ENCODE measurements at regions not wholly inside any gene's neighbourhood (a gene's known extent, or its start where the extent isn't known, plus 50 kb on each side); places are given as distances from the start of the nearest gene placed in this dataset.

DNA sequence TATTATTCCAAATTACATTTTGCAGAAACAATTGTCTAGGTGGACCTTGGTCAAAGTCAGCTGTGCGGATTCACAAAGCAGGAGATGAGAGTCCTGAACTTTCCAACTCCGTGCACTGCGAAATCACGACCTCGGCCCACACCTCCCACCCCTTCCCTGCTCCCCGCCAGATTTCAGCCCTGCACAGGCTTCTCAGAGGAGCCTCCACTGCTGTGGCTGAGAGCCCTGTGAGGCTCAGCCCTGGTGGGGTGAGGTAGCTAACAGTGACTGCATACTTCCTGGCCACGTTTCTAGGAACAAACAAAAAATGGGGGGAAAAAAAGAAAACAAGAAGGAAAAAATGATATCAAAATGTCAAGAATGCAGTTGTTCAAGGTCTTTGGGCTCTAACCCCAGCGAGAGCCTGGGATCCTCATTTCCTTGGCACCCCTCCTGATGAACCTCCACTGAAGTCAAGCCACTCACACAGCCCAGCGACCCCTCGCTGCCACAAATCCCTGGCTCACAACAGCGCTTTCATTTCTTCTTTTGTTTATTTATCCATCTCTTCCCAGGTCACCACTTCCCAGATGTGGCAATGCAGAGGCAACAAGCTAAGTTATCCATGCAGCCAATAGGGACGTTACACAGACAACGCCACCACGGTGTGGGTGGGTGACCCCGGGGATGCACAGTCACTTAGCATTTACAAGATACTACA is 729.7 kb upstream of the ID2 start:
- no peak for DNase-seq
- H3K36me3 ChIP-seq (ENCODE audit: control insufficient read depth, insufficient read depth, low read length), result no peaks in the 10 kb centered on the region
- H3K27ac ChIP-seq (ENCODE audit: insufficient read depth, low read length, poor library complexity, severe bottlenecking), result no peak overlapping the region
- no peak overlapping the region for H3K4me3 ChIP-seq (ENCODE audit: insufficient read depth, low read depth, low read length, poor library complexity, severe bottlenecking)
- H3K27me3 ChIP-seq (replicated peaks; ENCODE audit: control insufficient read depth, insufficient read depth, low read length, poor library complexity, severe bottlenecking), result no peaks in the 10 kb centered on the region
- H3K9me3 ChIP-seq (ENCODE audit: control insufficient read depth, low read length), result no peaks in the 10 kb centered on the region
- H3K4me1 ChIP-seq (ENCODE audit: control insufficient read depth, insufficient read depth, low read length, poor library complexity, severe bottlenecking), result no peaks in the 10 kb centered on the region

DNA sequence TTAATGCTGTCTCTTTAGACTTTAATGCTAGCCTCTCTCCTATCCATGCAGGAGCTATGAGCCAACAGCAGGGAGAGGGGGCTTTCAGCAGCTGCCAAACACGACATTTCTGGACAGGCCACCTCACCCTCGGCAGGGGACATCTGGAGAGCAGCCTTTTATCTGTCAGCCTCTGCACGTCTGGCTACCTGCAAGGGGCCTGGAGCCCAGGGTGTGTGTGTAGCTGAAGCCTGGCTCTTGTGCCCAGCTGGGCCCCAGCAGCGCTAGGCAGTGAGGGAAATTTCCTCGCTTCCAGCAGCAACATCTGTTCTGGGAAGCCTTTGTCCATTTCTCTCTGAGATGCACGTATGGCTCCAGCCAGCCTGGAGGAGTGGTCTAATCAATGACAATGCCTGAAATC is 728.7 kb upstream of the ID2 start:
- no peak overlapping the region for H3K27ac ChIP-seq (ENCODE audit: insufficient read depth, low read length, poor library complexity, severe bottlenecking)
- H3K4me1 ChIP-seq (ENCODE audit: control insufficient read depth, insufficient read depth, low read length, poor library complexity, severe bottlenecking), result no peaks in the 10 kb centered on the region
- H3K27me3 ChIP-seq (replicated peaks; ENCODE audit: control insufficient read depth, insufficient read depth, low read length, poor library complexity, severe bottlenecking), result no peaks in the 10 kb centered on the region
- no peak for DNase-seq
- no peak overlapping the region for H3K4me3 ChIP-seq (ENCODE audit: insufficient read depth, low read depth, low read length, poor library complexity, severe bottlenecking)
- no peaks in the 10 kb centered on the region for H3K9me3 ChIP-seq (ENCODE audit: control insufficient read depth, low read length)
- no peaks in the 10 kb centered on the region for H3K36me3 ChIP-seq (ENCODE audit: control insufficient read depth, insufficient read depth, low read length)

DNA sequence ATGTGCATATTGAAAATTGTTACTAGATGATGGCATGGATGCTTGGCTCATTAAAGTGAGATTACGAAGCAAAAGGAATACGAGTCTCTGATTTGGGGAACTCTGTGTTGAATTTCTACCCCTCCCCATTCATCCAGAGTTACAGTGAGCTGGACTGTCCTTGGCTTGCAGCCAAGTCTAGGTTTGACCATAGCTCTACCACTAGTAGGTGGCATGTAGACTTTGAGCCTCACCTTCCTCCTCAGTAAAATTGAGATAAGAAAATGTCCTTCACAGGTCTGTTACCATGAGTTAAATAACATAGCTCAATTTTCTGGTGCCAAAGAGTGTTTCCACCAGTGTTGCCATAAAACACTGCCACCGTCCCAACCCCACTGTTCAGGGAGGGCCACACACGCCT is 727.6 kb upstream of the ID2 start:
- no peaks in the 10 kb centered on the region for H3K4me1 ChIP-seq (ENCODE audit: control insufficient read depth, insufficient read depth, low read length, poor library complexity, severe bottlenecking)
- DNase-seq, result no peak
- H3K27ac ChIP-seq (ENCODE audit: insufficient read depth, low read length, poor library complexity, severe bottlenecking), result no peak overlapping the region
- H3K9me3 ChIP-seq (ENCODE audit: control insufficient read depth, low read length), result no peaks in the 10 kb centered on the region
- no peak overlapping the region for H3K4me3 ChIP-seq (ENCODE audit: insufficient read depth, low read depth, low read length, poor library complexity, severe bottlenecking)
- H3K27me3 ChIP-seq (replicated peaks; ENCODE audit: control insufficient read depth, insufficient read depth, low read length, poor library complexity, severe bottlenecking), result no peaks in the 10 kb centered on the region
- no peaks in the 10 kb centered on the region for H3K36me3 ChIP-seq (ENCODE audit: control insufficient read depth, insufficient read depth, low read length)

DNA sequence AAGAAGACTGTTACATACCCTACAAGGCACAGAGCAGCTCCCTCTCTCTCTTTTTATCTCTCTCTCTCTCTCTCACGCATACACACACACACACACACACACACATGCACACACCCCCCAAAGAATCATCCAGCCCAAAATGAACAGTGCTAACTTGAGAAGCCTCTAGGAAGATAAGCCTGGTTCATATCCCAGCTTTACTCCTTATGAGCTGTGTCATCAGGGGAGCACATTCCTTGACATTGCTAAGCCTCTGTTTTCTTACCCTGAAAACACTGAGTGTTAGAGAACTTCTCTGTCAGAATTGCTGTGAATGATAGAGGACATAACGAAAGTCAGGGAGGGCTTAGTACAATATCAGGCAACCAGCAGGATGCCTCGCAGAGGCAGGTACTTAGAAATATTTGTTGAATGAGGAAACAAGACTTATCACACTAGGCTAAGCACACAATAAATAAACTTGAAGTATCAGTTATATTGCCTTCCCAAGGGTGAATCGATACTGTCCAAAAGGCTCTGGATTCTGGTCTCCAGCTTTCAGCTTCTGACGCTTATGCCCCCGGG is 725.6 kb upstream of the ID2 start:
- no peak for DNase-seq
- Histone ChIP-seq H3K4me1 (ENCODE audit: control insufficient read depth, insufficient read depth, low read length, poor library complexity, severe bottlenecking) (no peaks in the 10 kb centered on the region), H3K27me3 (replicated peaks; ENCODE audit: control insufficient read depth, insufficient read depth, low read length, poor library complexity, severe bottlenecking) (no peaks in the 10 kb centered on the region), H3K27ac (ENCODE audit: insufficient read depth, low read length, poor library complexity, severe bottlenecking) (no peak overlapping the region), H3K4me3 (ENCODE audit: insufficient read depth, low read depth, low read length, poor library complexity, severe bottlenecking) (no peak overlapping the region), H3K9me3 (ENCODE audit: control insufficient read depth, low read length) (no peaks in the 10 kb centered on the region), H3K36me3 (ENCODE audit: control insufficient read depth, insufficient read depth, low read length) (no peaks in the 10 kb centered on the region)

GRCh38 chr2:7961550-7961949 is 720.3 kb upstream of the ID2 start:
- H3K36me3 ChIP-seq (ENCODE audit: control insufficient read depth, insufficient read depth, low read length), result no peaks in the 10 kb centered on the region
- no peak overlapping the region for H3K27ac ChIP-seq (ENCODE audit: insufficient read depth, low read length, poor library complexity, severe bottlenecking)
- DNase-seq, result no peak
- H3K4me3 ChIP-seq (ENCODE audit: insufficient read depth, low read depth, low read length, poor library complexity, severe bottlenecking), result no peak overlapping the region
- no peaks in the 10 kb centered on the region for H3K27me3 ChIP-seq (replicated peaks; ENCODE audit: control insufficient read depth, insufficient read depth, low read length, poor library complexity, severe bottlenecking)
- no peaks in the 10 kb centered on the region for H3K4me1 ChIP-seq (ENCODE audit: control insufficient read depth, insufficient read depth, low read length, poor library complexity, severe bottlenecking)
- no peaks in the 10 kb centered on the region for H3K9me3 ChIP-seq (ENCODE audit: control insufficient read depth, low read length)

DNA sequence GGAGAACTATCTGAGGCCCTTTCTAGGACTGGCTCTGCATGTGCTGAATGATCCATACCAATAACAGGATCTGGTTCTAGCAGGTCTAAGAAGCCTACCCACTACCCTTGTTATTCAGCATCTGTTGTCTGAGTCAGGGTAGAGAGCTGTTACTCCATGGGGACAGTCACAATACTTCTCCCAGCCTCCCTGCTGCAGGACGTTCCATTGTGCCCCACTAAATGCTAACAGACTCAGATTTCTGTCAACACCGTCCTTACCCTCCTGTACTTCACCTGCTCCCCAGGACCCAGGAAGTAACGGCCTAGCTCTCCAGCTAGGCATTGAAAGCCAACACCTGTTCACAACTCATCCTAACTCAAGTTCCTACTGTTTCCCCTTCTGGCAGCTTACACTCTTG is 719.7 kb upstream of the ID2 start:
- DNase-seq, result no peak
- Histone ChIP-seq H3K4me3 (ENCODE audit: insufficient read depth, low read depth, low read length, poor library complexity, severe bottlenecking) (no peak overlapping the region), H3K27me3 (replicated peaks; ENCODE audit: control insufficient read depth, insufficient read depth, low read length, poor library complexity, severe bottlenecking) (no peaks in the 10 kb centered on the region), H3K4me1 (ENCODE audit: control insufficient read depth, insufficient read depth, low read length, poor library complexity, severe bottlenecking) (no peaks in the 10 kb centered on the region), H3K9me3 (ENCODE audit: control insufficient read depth, low read length) (no peaks in the 10 kb centered on the region), H3K27ac (ENCODE audit: insufficient read depth, low read length, poor library complexity, severe bottlenecking) (no peak overlapping the region), H3K36me3 (ENCODE audit: control insufficient read depth, insufficient read depth, low read length) (no peaks in the 10 kb centered on the region)

DNA sequence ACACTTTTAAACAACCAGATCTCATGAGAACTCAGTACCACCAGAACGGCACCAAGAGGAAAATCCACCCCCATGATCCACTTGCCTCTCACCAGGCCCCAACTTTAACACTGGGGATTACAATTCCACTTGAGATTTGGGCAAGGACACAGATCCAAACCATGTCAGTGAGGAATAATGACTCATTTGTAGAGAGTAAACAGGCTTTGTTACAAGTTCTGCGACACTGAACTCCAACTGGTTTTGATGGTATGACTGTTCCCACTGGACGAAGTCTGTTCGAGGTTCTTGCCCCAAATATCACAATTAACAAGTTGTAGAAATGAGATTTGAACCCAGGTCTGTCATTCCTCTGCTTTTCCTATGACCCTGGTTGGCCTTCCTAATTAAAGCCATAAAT is 718.1 kb upstream of the ID2 start:
- no peak for DNase-seq
- no peaks in the 10 kb centered on the region for H3K4me1 ChIP-seq (ENCODE audit: control insufficient read depth, insufficient read depth, low read length, poor library complexity, severe bottlenecking)
- H3K27me3 ChIP-seq (replicated peaks; ENCODE audit: control insufficient read depth, insufficient read depth, low read length, poor library complexity, severe bottlenecking), result no peaks in the 10 kb centered on the region
- H3K27ac ChIP-seq (ENCODE audit: insufficient read depth, low read length, poor library complexity, severe bottlenecking), result no peak overlapping the region
- no peaks in the 10 kb centered on the region for H3K9me3 ChIP-seq (ENCODE audit: control insufficient read depth, low read length)
- H3K4me3 ChIP-seq (ENCODE audit: insufficient read depth, low read depth, low read length, poor library complexity, severe bottlenecking), result no peak overlapping the region
- H3K36me3 ChIP-seq (ENCODE audit: control insufficient read depth, insufficient read depth, low read length), result no peaks in the 10 kb centered on the region

GRCh38 chr2:7966032-7966431 is 715.8 kb upstream of the ID2 start:
- H3K27ac ChIP-seq (ENCODE audit: insufficient read depth, low read length, poor library complexity, severe bottlenecking), result no peak overlapping the region
- H3K4me3 ChIP-seq (ENCODE audit: insufficient read depth, low read depth, low read length, poor library complexity, severe bottlenecking), result no peak overlapping the region
- no peaks in the 10 kb centered on the region for H3K27me3 ChIP-seq (replicated peaks; ENCODE audit: control insufficient read depth, insufficient read depth, low read length, poor library complexity, severe bottlenecking)
- no peak for DNase-seq
- H3K4me1 ChIP-seq (ENCODE audit: control insufficient read depth, insufficient read depth, low read length, poor library complexity, severe bottlenecking), result no peaks in the 10 kb centered on the region
- H3K36me3 ChIP-seq (ENCODE audit: control insufficient read depth, insufficient read depth, low read length), result no peaks in the 10 kb centered on the region
- no peaks in the 10 kb centered on the region for H3K9me3 ChIP-seq (ENCODE audit: control insufficient read depth, low read length)

DNA sequence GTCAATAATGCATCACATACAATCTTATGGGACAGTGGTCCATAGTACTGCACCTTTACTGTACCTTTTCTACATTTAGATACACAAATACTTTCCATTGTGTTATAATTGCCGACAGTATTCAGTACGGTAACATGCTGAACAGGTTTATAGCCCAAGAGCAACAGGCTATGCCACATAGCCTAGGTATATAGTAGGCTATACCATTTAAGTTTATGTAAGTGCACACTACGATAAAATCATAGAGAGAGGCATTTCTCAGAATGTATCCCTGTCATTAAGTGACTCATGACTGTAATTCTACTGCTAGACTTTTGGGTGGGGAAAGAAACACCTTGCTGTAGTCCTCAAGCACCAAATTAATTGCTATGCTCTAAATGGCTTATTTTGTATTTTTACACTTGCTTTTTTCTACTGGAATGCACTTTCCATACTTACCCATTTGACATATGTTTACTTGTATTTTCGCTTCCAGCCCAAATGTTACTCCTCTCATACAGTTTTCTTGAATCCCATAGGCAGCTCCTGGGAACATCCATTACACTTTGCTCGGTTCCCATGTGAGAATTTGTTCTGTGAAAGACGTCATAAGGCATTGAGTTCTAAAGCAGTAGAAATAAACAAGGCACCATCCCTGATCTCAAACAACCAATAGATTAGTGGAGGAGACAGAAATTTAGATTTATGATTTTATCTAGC is 714.0 kb upstream of the ID2 start:
- Histone ChIP-seq H3K9me3 (ENCODE audit: control insufficient read depth, low read length) (no peaks in the 10 kb centered on the region), H3K27ac (ENCODE audit: insufficient read depth, low read length, poor library complexity, severe bottlenecking) (no peak overlapping the region), H3K4me3 (ENCODE audit: insufficient read depth, low read depth, low read length, poor library complexity, severe bottlenecking) (no peak overlapping the region), H3K36me3 (ENCODE audit: control insufficient read depth, insufficient read depth, low read length) (no peaks in the 10 kb centered on the region), H3K4me1 (ENCODE audit: control insufficient read depth, insufficient read depth, low read length, poor library complexity, severe bottlenecking) (no peaks in the 10 kb centered on the region), H3K27me3 (replicated peaks; ENCODE audit: control insufficient read depth, insufficient read depth, low read length, poor library complexity, severe bottlenecking) (no peaks in the 10 kb centered on the region)
- DNase-seq, result no peak

DNA sequence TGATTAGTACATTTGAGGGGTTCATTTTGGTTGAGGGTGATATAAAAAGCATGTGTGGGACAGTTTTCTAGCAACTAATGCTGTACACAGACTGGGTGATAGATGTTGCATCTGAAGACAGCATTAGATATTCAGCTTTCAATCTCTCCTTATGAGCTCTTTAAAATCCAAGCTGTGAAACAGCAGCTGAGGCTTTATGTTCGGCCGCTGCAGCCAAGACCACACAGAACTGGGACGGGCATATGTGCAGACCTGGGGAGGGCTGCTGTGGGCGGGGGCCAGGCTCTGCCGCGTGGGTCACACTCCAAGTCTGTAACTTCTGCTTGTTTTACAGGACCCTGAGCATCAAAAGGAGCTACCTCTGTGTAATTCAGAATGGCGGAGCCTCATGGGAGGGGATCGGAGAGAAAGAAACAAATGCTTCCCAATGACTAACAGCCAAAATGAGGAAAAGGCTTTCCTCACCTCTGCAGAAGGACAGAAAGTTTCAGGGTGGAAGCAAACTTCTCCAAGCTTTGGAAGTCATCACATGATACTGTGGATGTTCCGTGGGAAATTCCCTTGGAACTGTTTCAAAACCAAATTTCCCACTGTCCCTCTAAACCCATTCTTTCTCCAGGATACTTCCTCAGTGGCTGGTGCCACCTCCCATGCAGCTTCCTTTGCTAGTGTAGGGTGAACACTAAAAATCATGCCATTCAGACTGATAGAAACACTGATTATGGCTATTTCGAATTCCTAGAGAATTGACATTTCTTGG is 711.9 kb upstream of the ID2 start:
- no peak for DNase-seq

More for the DNA sequence above, 711.9 kb upstream of the ID2 start:
- H3K4me1 ChIP-seq (ENCODE audit: control insufficient read depth, insufficient read depth, low read length, poor library complexity, severe bottlenecking), result no peaks in the 10 kb centered on the region
- H3K27me3 ChIP-seq (replicated peaks; ENCODE audit: control insufficient read depth, insufficient read depth, low read length, poor library complexity, severe bottlenecking), result no peaks in the 10 kb centered on the region
- no peak overlapping the region for H3K4me3 ChIP-seq (ENCODE audit: insufficient read depth, low read depth, low read length, poor library complexity, severe bottlenecking)
- no peak overlapping the region for H3K27ac ChIP-seq (ENCODE audit: insufficient read depth, low read length, poor library complexity, severe bottlenecking)
- H3K9me3 ChIP-seq (ENCODE audit: control insufficient read depth, low read length), result no peaks in the 10 kb centered on the region
- no peaks in the 10 kb centered on the region for H3K36me3 ChIP-seq (ENCODE audit: control insufficient read depth, insufficient read depth, low read length)

All from effector memory CD4-positive, alpha-beta T cell (primary cell).